ENCODE measurements at regions not wholly inside any gene's neighbourhood (a gene's known extent, or its start where the extent isn't known, plus 50 kb on each side); places are given as distances from the start of the nearest gene placed in this dataset.

DNA sequence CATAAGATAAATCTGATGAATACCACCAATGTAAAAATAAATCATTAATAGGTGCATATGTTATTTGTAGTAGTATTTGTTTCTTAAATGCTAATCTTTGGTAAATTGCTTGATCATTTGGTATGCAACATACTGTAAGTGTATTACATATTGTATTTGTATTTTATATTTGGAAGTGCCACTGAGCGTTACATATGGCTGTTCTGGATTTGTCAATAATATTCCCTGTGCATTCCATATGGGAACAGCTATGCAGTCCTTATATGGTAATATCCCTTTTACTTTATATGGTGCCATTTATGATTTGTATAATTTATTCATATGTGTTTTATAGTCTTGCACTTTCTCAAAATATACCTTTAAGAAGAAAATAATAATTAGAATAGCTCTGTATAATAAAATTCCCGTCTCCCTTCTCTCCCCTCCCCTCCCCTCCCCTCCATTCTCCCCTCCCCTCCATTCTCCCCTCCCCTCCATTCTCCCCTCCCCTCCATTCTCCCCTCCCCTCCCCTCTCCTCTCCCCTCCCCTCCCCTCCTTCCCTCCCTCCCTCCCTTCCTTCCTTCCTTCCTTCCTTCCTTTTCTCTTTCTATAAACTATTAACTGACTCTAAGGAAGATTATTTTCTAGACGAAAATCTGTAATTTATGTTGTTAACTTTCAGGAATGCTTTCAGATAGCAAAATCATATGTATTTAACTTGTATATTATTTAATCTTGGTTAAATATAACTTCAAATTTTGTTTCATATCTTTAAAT, 241.4 kb downstream of the CSNK1G3 start:
- TF ChIP-seq SIN3A (IDR thresholded peaks at IDR 0.05; ENCODE audit: borderline replicate concordance, insufficient read depth, low read length) (no peak), POLR2AphosphoS5 (IDR thresholded peaks at IDR 0.05; ENCODE audit: low read depth, low read length) (no peak)
